IMR-90 (cell line): ENCODE measurements at regions not wholly inside any gene's neighbourhood (a gene's known extent, or its start where the extent isn't known, plus 50 kb on each side); places are given as distances from the start of the nearest gene placed in this dataset.
"Not testable (repeated sequence)": the region's sequence is repeated elsewhere in the genome, so short reads cannot be mapped to it uniquely, and the experiment has no call there.

Experiments used
- ATAC-seq: fragments of 200-7000 bp; cut with Tn5 transposase; 2 replicates; pipeline ENCODE4 v1.9.1; 2020; ENCODE audit warnings: low read depth, mild to moderate bottlenecking, moderate library complexity
- BruUV-seq: library from RNA; stranded (reverse); fragments of 400-500 nt; replicated peaks from 2 replicates; lab custom pipeline; 2021; lab: Mats Ljungman, UMichigan
- CTCF ChIA-PET: fragments of 300-600 bp; formaldehyde crosslinking; extraction: SDS; loops from one replicate; lab custom pipeline; 2021; ENCODE audit warnings: antibody characterized with exemption; lab: Yijun Ruan, JAX
- POLR2A ChIA-PET: fragments of 300-600 bp; sonication (Branson Sonifier 250); formaldehyde crosslinking; loops from one replicate; lab custom pipeline; 2022; ENCODE audit warnings: antibody characterized with exemption; ENCODE audit not compliant: unreplicated experiment; lab: Charles Lee
- DNase-seq: peaks from one replicate; pipeline ENCODE4 v3.0.0; 2013
- H2AFZ ChIP-seq: replicated peaks from 2 replicates; pipeline ENCODE3; 2013; ENCODE audit warnings: low read length, mild to moderate bottlenecking; ENCODE audit not compliant: poor library complexity
- H2AK5ac ChIP-seq: 2 replicates; pipeline ENCODE4 v1.6.1; 2013; ENCODE audit warnings: low read depth, low read length, inconsistent platforms
- H2AK9ac ChIP-seq: replicated peaks from 2 replicates; pipeline ENCODE3; 2013; ENCODE audit warnings: mild to moderate bottlenecking, low read depth, low read length, moderate library complexity; ENCODE audit not compliant: poor library complexity
- H2BK120ac ChIP-seq: 2 replicates; pipeline ENCODE4 v1.6.1; 2013; ENCODE audit warnings: low read depth, low read length, inconsistent platforms
- H2BK15ac ChIP-seq: 3 replicates; pipeline ENCODE4 v1.6.1; 2013; ENCODE audit warnings: low read depth, low read length, inconsistent platforms
- H2BK20ac ChIP-seq: 2 replicates; pipeline ENCODE4 v1.6.1; 2013; ENCODE audit warnings: low read depth, mild to moderate bottlenecking, inconsistent platforms, low read length, moderate library complexity
- H2BK5ac ChIP-seq: 2 replicates; pipeline ENCODE4 v1.6.1; 2013; ENCODE audit warnings: mild to moderate bottlenecking, low read depth, low read length, inconsistent platforms; ENCODE audit not compliant: poor library complexity, severe bottlenecking
- H3K14ac ChIP-seq: replicated peaks from 2 replicates; pipeline ENCODE4 v1.6.1; 2013; ENCODE audit warnings: low read depth, low read length, inconsistent platforms
- H3K18ac ChIP-seq: 2 replicates; pipeline ENCODE4 v1.6.1; 2013; ENCODE audit warnings: low read depth, low read length, control low read depth
- H3K23ac ChIP-seq: 2 replicates; pipeline ENCODE4 v1.6.1; 2013; ENCODE audit warnings: low read depth, low read length, inconsistent platforms
- H3K27ac ChIP-seq: 2 replicates; pipeline ENCODE4 v1.5.1; 2013; ENCODE audit warnings: mild to moderate bottlenecking, control low read depth, low read length; ENCODE audit not compliant: insufficient read depth
- H3K27me3 ChIP-seq: 2 replicates; pipeline ENCODE4 v1.6.1; 2013; ENCODE audit warnings: low read length; ENCODE audit not compliant: control insufficient read depth, insufficient read depth
- H3K36me3 ChIP-seq: 2 replicates; pipeline ENCODE4 v1.6.1; 2013; ENCODE audit warnings: low read length, mixed read lengths; ENCODE audit not compliant: control insufficient read depth, insufficient read depth
- H3K4ac ChIP-seq: 2 replicates; pipeline ENCODE4 v1.6.1; 2013; ENCODE audit warnings: low read depth, low read length, inconsistent platforms
- H3K4me1 ChIP-seq: 2 replicates; pipeline ENCODE4 v1.6.1; 2013; ENCODE audit warnings: low read length, mixed read lengths; ENCODE audit not compliant: control insufficient read depth, insufficient read depth
- H3K4me2 ChIP-seq: 2 replicates; pipeline ENCODE4 v1.6.1; 2013; ENCODE audit warnings: low read depth, mild to moderate bottlenecking, control low read depth, low read length, moderate library complexity
- H3K4me3 ChIP-seq: 2 replicates; pipeline ENCODE4 v1.5.1; 2013; ENCODE audit warnings: low read depth, mild to moderate bottlenecking, control low read depth, low read length, moderate library complexity; ENCODE audit not compliant: insufficient read depth
- H3K56ac ChIP-seq: 2 replicates; pipeline ENCODE4 v1.6.1; 2013; ENCODE audit warnings: low read length, inconsistent platforms; ENCODE audit not compliant: insufficient read depth; ENCODE audit errors: extremely low read depth
- H3K79me1 ChIP-seq, 2 experiments: 2 replicates each; pipeline ENCODE4 v1.6.1; 2013; ENCODE audit warnings: low read length in 2 of 2, inconsistent platforms in 1 of 2, low read depth in 1 of 2
- H3K9ac ChIP-seq: 2 replicates; pipeline ENCODE4 v1.6.1; 2013; ENCODE audit warnings: low read depth, low read length, control low read depth
- H3K9me1 ChIP-seq: 2 replicates; pipeline ENCODE4 v1.6.1; 2013; ENCODE audit warnings: low read length, inconsistent platforms; ENCODE audit not compliant: insufficient read depth
- H3K9me3 ChIP-seq: 2 replicates; pipeline ENCODE4 v1.6.1; 2013; ENCODE audit warnings: low read length; ENCODE audit not compliant: control insufficient read depth, insufficient read depth
- H4K20me1 ChIP-seq: 2 replicates; pipeline ENCODE4 v1.6.1; 2013; ENCODE audit warnings: low read length, inconsistent platforms; ENCODE audit not compliant: insufficient read depth
- H4K5ac ChIP-seq: 2 replicates; pipeline ENCODE4 v1.6.1; 2013; ENCODE audit warnings: mild to moderate bottlenecking, low read depth, low read length, control low read depth
- H4K8ac ChIP-seq, 2 experiments: 2 replicates each; pipeline ENCODE4 v1.6.1; 2013; ENCODE audit warnings: low read depth in 2 of 2, low read length in 2 of 2, control low read depth in 1 of 2, inconsistent platforms in 1 of 2
- H4K91ac ChIP-seq: 2 replicates; pipeline ENCODE4 v1.6.1; 2013; ENCODE audit warnings: low read depth, low read length, inconsistent platforms; ENCODE audit not compliant: insufficient read depth
- WGBS, 2 experiments: methylation state at CpG; one replicate each; pipeline versions ENCODE4 v1.1.5 to v1.1.7; 2013; ENCODE audit warnings: missing lambda C conversion rate in 2 of 2; ENCODE audit not compliant: insufficient read length in 1 of 2; ENCODE audit errors: extremely low coverage in 2 of 2; 5-methylcytosine and 5-hydroxymethylcytosine counted together
- dilution Hi-C: fragments of 300-500 bp; cut with HindIII; formaldehyde crosslinking; loops from one replicate; pipeline ENCODE4 v1.14.3; 2018; ENCODE audit warnings: low sequenced_read_pairs; ENCODE audit not compliant: unreplicated experiment
- in situ Hi-C: fragments of 300-500 bp; cut with MboI; formaldehyde crosslinking; loops from 3 replicates; pipeline ENCODE4 v1.14.3; 2019; ENCODE audit warnings: low sequenced_read_pairs, inconsistent platforms, mixed read lengths
- intact Hi-C: fragments of 100-400 bp; cut with micrococcal nuclease; formaldehyde crosslinking; loops from 2 replicates; pipeline ENCODE4 v1.10.0; 2022

DNA sequence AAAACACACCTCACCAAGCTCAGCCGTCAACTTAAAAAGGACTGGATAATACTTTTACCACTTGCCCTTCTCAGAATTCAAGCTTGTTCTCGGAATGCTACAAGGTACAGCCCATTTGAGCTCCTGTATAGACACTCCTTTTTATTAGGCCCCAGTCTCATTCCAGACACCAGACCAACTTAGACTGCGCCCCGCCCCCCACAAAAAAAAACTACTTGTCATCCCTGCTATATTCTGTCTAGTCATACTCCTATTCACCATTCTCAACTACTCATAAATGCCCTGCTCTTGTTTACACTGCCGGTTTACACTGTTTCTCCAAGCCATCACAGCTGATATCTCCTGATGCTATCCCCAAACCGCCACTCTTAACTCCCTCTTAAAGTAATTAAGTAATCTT is 1220.5 kb downstream of the OTOL1 start:
- H3K18ac ChIP-seq, H3K9me1 ChIP-seq, H2BK5ac ChIP-seq, H4K20me1 ChIP-seq, H3K9ac ChIP-seq, H3K4me3 ChIP-seq, H4K5ac ChIP-seq, H2AK9ac ChIP-seq, H3K9me3 ChIP-seq, H3K56ac ChIP-seq, DNase-seq, H4K8ac ChIP-seq, H3K27ac ChIP-seq, H3K27me3 ChIP-seq, H2AFZ ChIP-seq, H3K4me2 ChIP-seq, ATAC-seq, intact Hi-C loops, H2BK15ac ChIP-seq, H2BK120ac ChIP-seq, H3K4ac ChIP-seq, H3K23ac ChIP-seq, H3K14ac ChIP-seq, CTCF ChIA-PET, BruUV-seq, H2AK5ac ChIP-seq, in situ Hi-C loops, H3K4me1 ChIP-seq, H2BK20ac ChIP-seq, dilution Hi-C loops, H3K36me3 ChIP-seq, H4K91ac ChIP-seq, H3K79me1 ChIP-seq: not testable (repeated sequence)
- POLR2A ChIA-PET, result interaction anchor here (0.6 kb wide), 1 partner anchor 11 kb away, joined by 3 read pairs; no protein-coding TSS in a partner anchor
- WGBS, 2 experiments, result 20% methylated on average over 1 of the region's 6 CpGs; no CpG with 5 or more reads in 1 of the 2 experiments
